ENCODE measurements at regions not wholly inside any gene's neighbourhood (a gene's known extent, or its start where the extent isn't known, plus 50 kb on each side); places are given as distances from the start of the nearest gene placed in this dataset.
A peak's percentile ranks its signal among the peaks of the same experiment; 100 is the strongest.

DNA sequence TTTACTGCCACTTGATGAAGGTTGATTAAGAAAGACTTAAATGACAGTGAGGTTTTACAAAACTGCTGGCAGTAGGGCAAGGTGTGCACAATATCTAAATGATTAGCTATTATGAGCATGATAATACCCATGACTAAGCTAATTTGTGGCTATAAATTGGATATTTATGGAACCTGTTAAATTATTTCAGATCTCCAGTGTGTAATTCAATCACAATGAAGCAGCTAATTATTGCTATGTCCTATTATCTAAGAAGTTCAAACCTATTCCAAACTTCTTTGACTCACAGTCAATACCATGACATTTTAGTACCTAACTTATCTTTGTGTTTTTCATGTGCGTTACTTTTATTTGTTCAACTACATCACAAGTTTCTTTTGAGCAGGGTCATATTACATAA is 253.8 kb upstream of the MMADHC start:
- no peak for DNase-seq

DNA sequence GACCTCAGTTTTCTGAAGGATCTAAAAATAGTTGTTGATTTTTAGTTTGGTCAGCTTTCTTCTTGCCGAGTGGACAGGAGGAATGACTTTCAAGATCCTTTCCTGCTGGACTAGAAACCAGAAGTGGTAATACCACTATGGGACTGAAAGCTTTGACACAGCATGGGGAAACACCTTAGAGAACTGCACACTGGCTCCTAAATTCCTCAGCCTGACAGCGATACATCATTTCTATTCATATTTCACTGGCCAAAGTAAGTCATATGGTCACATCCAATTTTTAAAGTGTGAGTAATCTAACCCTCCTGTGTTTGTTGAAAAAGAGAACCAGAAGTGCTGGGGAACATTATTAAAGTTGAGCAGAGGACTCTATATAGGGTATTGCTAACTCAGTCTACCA is 244.7 kb upstream of the MMADHC start:
- no peak for DNase-seq

DNA sequence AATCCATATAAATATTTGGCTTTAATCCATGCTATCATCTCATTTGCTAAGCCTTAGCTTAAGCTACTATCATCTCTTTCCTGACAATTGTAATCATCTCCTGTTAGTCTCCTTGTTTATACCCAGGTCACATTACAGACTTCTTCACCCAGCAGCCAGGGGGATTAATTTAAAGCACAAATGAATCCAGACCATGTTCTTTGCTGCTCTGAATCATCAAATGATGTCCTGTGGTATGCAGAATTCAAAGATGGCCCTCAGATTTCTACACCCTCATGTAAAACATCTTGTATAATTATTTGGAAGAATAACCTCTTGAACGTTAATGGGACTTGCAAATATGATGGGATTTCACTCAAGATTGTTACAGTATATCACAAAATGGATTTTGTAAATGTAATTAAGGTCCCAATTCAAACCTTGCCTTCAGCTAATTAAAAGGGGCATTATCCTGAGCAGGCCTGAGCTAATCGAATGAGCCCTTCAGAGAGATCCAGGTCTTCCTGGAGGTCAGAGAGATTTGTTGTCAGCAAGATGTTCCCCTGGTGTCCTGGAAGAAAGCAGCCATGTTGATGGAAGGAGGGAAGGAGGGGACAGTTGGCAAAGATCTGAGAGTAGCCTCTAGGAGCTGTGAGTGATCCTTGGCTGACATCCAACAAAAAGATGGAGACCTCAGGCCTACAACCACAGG is 241.1 kb upstream of the MMADHC start:
- DNase-seq, result peak in 1 of 2 experiments; percentile 3

DNA sequence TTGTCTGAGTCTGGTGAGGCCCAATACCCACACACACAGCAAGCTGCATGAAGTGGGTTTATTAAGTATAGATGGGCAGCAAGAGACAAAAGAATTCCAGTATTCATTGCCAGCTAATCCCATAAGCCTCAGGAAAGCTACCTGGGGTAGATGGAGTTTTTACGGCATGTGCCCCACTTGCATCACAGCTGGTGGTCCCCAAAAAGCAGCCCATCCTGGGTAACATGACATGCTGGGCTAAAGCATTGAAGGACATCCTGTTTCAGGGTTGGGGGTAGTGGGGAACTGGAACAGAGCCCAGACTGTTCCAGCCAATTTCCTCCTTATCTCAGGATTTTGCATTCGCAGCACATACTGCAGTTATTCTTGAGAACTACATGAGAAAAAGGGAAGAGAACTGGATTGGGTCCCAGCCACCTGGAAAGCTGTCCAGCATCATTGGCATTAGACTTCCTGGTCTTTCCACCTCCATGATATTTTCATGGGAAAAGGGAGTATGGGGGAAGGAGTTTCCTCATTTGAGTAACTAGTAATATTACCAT is 240.1 kb upstream of the MMADHC start:
- DNase-seq, result peak in 1 of 2 experiments; percentile 55

DNA sequence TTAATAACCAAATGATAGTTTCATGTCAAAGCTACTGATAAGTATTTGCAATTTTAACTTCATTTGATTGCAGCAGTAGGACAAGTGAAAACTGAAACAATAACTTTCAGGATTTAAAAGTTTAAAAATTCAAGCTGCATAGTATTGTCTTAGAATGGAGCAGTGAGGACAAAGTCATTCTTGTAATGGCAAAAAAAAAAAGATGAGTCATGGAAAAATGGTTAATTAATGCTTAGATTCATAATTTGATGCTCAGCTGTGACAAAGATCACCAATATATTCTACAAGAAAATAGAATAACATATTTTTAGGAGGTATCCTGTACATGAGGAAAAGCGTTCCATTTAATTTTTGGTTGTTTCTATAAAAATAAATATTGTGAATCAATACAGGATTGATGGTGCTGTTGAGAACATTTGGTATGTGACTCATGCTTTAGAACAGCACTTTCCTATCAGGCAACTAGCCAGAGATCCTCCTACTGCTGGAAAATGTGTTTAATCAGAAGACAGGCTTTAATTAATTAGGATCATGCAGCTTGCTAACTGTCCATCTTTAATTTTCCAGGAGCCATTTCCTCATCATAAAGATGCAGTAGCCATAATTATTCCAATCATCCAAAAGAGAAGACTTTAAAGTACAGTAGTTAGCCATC is 239.0 kb upstream of the MMADHC start:
- DNase-seq, result peak; percentile 16 to 61

DNA sequence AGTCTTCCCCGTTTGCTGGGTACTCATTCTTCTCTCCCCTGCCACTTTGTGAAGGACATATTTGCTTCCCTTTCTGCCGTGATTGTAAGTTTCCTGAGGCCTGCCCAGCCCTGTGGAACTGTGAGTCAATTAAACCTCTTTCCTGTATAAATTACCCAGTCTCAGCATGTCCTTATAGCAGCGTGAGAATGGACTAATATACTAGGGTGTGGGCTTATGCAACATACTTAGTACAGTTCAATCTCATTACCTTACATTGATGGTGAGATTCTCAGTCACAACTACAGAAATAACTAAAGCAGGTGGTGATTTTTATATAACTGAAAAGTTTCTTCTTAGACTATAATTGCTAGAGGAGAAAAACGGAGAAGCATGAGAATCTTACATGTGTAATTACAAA is 237.9 kb upstream of the MMADHC start:
- DNase-seq, result no peak

DNA sequence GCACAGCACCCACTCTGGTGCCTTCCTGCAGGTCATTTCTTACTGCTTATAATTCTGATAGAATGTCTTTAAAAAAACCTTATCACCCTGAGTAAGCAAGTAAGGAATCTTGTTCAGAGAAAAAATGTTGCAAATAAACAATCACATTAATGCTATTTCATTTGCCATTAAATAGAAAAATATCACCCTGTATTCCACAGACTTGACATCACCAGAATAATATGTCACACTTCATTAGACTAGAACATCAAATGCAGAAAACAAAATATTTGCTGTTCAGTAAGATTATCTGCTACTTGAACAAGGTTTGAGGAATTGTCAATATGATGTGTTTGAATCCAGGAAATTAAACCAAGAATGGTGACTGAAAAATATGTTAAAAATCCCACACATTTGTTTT is 236.6 kb upstream of the MMADHC start:
- no peak for DNase-seq

DNA sequence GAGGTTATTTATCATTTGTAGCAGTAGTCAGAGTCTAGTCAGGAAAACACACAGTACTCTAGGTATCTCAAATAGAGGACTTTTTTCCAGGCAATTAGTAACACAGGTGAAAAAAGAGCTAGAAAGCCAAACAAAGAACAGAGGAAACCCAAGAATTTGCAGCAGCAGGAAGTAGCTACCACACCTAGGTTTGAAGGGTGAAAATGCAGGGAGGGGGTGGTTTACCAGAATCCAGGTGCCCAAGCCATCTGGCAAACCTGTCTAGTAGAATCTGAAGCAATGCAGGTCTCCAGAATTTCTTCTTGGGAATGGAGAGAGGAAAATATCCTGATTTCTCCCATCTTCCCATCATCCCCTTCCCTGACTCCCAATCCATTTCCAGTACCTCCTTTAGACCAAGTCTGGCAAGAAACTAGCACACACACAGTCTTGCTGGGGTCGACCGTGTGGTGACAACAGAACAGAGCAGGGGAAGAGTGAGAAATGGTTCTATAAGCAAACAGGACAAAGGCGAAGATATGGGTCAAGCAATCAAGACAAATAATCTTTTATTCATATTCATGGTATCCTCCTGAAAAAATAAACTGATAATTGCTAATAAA is 231.9 kb upstream of the MMADHC start:
- no peak for DNase-seq

DNA sequence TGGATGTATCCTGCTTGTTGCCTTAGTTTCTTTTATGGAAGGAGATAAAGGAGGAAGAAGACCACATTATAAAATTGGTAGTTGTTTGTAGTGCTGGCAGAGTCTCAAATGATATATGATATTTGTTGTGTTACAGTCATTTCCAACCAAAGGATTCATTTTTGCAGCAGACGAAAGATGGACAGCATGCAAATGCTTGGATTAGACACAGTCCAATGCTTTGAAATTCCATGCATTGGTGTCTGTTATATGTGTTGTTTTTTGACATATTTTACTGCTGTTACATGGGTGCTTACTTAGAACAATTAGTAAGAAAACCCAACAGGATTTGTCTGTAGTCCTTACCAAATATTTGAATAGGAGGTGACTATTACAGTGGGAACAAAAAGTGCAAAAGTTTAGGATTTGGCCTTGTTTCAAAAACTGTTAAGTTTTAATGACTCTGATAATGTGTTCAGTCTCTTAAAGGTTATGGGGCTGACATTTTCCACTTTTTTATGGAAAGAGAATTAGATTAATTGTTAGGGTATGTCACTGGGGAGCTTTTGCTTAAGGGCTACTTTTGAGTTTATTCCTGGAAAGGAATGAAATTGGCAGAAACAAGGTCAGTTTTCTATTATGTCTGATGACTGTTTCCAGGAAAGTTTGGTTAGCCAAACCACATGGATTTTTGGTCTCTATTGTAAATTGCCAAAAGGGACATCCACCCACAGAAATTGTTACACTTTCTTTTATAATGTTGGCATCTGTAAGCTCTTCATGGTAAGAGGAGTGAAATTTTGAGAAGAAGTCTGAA is 229.4 kb upstream of the MMADHC start:
- no peak for DNase-seq

DNA sequence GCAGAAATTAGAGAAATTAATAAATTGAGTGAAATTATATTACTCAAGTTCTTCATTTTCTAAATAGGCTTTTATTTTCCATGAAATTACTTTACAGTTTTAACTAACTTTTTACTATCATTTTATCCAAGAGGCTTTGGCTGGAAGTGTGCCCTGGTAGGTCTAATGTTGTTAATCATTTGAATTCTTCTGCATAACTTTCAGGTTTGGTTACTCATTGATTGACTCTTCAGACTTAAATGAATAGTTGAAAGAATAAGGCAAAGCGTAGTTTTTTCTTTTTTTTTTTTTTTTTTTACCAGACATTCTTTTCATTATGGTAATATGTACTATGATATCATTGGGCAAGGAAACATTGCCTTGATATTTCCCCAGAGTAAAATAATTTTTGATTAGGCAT is 228.4 kb upstream of the MMADHC start:
- DNase-seq, result no peak

DNA sequence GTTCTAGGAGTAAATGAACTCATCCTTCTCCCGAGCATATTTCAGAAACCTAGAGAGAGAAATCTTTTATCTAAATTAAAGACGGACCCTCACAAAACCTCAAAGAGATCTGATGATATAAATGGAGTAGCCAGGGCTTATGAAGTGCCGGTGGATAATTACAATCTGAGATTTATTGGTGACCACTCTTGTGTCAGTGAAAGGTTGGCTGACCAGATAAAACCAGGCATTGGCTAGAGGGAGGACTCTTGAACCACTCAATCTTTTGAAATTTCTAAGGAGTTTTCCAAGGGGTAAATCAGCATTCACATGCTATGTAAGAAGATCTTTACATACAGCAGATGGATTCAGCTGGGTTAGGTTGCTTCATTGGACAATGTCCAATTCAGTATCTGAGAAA is 227.3 kb upstream of the MMADHC start:
- no peak for DNase-seq

DNA sequence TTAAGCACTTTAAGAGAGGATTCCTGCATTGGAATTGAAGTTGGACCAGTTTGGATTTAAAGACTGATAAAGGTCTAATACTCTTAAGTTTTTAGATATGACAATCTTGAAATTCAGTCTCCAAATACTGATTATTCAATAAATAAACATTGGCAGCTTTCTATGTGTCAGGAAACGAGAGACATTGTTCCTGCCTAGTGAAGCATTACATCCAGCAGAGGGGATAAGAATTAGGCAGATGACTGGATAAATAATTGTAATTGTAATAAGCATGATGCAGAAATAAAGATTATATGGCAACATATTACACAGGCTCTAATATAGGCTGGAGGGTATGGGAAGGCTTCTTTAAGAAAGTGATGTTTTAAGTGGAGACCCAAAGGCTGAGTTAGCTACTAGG is 226.5 kb upstream of the MMADHC start:
- no peak for DNase-seq

DNA sequence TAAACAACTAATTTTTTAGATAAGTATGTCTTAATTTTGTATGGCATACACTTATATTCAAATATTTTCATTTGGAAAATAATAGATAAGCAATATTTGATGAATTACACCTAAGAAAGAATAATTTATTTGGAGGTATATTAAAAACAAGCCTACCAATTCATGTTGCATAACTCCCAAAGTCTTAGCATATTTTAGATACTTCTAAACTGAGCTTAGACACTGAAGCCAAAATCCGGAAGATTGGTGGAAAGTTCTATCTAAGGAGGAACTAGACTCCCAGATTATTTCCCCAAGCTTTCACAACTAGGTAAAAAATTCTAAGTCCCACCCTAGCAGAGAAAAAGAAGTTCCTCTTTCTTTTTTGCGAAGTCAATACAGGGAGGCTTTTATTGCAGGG is 221.0 kb upstream of the MMADHC start:
- DNase-seq, result no peak

DNA sequence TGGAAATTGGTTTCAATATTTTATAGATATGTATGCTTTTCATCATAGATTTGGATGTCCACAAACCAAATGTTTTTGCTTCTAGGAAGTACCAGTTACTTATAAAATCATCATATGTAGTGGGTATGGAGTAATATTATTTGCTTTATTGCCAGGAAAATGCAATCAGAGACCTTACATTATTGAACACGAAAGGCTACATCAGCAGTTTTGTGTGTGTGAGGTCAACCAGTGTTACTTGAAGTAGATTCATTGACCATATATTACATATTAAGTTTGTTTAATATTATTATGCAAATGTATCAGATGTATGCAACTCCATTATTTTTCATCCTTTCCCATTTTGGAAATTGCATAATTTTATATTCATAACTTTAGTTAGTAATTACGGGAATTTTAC is 219.1 kb upstream of the MMADHC start:
- no peak for DNase-seq

DNA sequence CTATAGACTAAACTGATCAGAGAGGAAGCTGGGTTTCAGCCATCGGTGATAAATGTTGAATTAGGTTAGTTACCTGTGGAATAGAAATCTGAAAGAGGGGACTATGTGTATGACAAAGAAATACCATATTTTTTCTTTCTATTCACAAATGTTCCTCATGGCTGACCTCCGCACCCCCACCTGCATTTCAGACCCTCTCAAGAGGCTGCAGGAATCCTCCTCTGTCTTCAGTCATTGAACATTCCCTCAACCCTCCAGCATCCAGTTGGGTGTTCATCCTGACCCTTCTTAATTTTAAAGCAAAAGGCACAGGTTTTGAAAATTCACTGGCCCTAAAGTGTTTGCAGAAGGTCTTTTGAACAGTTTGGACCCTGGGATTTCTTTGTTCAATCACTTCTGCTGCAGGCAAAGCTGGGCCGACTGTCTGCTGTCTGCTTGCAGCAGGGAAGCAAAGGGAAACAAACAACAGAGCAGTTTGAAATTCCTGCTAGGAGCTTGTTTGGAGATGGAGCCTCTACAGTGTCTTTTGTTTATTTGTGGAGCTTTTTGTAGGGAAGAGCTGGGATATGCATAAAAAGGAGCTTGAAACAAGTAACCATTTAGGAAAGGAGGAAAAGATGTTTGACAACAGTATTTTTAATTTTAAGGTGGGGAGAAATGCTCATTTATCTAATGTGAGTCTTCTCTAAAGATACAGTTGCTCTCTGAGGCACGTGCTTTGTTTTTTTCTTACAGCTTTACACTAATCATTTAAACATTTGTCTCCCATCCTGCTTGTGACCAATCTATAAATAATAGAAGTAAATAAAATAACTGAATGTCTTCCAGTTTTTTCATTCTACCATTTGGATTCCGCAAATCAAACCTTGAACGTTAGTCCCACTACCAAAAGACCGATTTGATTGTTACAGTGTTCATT is 213.3 kb upstream of the MMADHC start:
- no peak for DNase-seq

DNA sequence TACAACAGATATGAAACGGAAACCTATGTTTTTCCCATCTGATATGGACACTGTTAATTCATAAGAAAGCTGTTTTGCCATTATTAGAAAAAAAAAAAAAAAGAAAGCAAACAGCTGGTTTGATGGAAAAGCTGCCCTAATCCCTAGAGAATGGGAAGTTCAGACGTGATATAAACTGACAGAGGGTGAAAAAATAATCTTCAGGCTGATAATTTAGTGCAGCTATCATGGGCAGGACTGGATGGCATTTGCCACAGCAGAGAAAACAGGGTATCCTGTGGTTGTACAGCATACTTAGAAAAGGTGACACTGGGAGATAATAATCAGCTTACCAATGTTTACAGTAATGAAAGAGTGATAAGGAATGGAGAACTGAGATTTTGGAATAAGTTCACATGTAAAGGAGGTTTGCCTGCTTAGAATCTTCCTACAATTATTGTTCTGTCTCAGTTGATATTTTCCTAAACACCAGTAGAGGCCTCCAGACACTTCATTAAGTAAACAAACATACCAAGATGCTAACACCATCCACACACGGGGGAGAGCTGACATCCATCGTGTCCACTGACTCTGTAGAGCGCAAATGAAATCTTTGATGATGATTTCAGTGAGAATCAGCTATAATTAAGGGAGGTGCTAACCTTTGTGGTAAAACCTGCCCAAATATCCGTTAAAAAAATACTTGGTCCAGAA is 211.6 kb upstream of the MMADHC start:
- peak in 1 of 2 experiments; percentile 29 for DNase-seq

DNA sequence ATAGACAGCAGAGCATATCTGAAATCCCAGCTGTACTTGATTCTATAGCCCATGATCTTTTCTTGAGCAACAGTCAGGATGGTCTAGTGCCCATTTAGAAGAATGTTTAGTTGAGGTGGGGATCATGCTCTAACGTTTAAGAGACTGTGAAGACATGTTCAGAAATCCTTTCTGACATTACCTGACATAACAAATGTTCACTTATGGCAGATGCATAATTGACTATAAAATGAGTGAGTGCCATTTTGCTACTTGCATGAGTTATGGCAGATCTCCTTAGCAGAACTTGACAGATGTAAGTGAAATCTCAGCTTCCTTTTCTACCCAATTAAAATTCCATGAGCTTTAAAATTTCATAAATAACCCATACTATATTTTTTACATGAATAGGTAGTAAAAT is 209.5 kb upstream of the MMADHC start:
- no peak for DNase-seq

DNA sequence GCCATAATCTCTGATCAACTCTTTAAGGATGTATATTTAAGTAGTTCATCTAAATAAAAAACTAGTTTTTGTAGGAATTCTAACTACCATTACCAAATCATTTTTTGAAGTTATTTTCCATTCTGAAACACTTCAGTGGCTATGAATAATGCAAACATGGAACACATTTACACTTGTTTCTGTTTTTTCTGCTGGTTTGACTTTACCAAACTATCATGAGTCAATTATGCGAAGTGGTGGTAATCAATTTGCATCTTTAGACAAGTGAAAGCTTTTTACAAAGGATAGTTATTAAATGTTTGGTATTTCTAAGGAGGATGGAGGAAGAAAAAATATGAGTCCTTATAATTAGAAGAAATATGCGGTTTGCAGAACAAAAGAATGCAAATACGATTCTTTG is 202.0 kb upstream of the MMADHC start:
- no peak for DNase-seq

DNA sequence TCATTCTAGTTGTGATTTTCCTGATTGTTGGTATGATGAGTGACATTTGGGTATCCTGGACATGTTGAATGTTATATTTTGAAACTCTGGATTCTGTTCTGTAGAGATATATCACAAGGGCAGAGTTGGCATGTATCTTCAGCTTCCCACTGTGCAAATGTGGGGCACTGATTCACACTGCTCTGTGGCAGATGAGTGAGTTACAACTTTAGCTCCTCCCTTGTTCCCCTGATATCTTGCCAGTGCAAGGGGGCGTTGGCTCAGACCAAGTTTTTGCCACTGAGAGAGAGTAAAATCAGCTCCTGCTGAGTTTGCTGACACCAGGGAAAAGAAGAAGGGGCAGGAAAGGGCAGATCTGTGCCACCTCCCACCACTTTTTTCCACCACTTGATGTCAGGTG is 199.6 kb upstream of the MMADHC start:
- no peak for DNase-seq

DNA sequence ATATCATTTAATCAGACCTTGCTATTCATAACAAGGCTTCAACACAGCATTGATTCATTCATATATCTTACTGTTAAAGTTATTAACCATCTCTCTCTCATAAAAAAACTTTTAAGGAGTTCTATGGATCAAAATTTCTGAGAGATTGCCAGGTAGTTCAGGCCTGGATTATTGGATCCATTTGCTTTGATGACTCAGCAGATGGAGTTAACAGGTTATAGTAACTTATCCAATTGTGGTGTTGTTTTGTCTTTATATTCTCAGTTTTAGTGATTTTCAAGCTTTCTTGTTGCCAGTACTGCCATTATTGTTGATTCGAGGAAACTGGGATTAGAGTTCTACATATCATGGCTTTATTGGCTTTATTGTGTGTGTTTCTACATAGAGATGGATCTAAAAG is 195.7 kb upstream of the MMADHC start:
- no peak for DNase-seq

DNA sequence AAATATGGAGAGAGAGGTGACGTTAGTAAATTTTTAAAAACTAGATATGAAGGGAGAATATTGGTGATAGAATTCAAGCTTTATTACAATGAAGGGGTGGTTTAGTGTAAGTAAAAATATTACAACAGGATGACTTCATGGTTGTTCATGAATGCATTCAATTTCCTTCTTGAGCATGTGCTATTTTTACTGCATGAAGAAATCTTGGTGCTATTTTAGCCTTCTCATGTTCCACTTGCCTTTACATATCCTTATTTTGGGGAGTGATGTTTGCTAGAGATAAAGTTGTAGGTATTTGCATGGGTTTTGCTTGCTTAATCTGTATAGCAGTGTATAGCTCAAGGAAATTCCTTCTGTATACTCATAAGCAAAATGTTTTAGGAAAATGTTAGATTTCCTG is 195.0 kb upstream of the MMADHC start:
- no peak for DNase-seq
